ENCODE measurements at regions not wholly inside any gene's neighbourhood (a gene's known extent, or its start where the extent isn't known, plus 50 kb on each side); places are given as distances from the start of the nearest gene placed in this dataset.

GRCh38 chr11:33642461-33643166, 58.0 kb downstream of the C11orf91 start:
- TF ChIP-seq CTCF (IDR thresholded peaks at IDR 0.05) (no peak), POLR2A (IDR thresholded peaks at IDR 0.05) (no peak)

Data from testis (tissue), 2 donors.